ENCODE measurements at regions not wholly inside any gene's neighbourhood (a gene's known extent, or its start where the extent isn't known, plus 50 kb on each side); places are given as distances from the start of the nearest gene placed in this dataset.

DNA sequence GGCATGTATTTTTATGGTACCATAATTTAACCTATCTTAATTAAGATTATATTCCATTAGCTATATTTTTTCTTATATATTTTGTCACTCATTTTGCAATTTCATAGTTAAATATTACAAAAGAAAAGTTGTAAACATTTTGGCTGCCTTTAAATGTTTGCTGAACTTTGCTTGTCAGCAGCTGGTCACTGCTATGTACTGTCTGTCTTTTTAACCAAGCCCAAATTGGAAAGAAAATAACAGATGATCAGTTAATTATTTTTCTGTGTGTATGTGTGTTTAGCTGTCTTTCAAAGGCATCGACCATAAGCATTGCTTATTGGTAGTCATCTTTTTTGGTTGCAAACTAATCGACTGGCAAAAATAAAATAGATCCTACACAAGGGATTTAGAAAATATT, 54.4 kb upstream of the SMAD1 start:
- TF ChIP-seq, protein P1, sequence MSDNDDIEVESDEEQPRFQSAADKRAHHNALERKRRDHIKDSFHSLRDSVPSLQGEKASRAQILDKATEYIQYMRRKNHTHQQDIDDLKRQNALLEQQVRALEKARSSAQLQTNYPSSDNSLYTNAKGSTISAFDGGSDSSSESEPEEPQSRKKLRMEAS (IDR thresholded peaks at IDR 0.05; ENCODE audit: insufficient read depth, insufficient read length) = no peak
- Histone ChIP-seq H3K27ac (ENCODE audit: insufficient read depth, low read depth, low read length) (no peak overlapping the region), H3K9ac (replicated peaks; ENCODE audit: extremely low read depth, insufficient read depth, low read length) (no peak overlapping the region), H3K4me2 (ENCODE audit: insufficient read depth, low read length) (no peak overlapping the region), H3K36me3 (ENCODE audit: control insufficient read depth in 2 of 2, extremely low read depth in 1 of 2, insufficient read depth in 2 of 2, low read length in 2 of 2) (no peaks in the 10 kb centered on the region), H2AFZ (ENCODE audit: low read depth, low read length) (no peak overlapping the region), H3K79me2 (ENCODE audit: control insufficient read depth, insufficient read depth, low read length) (no peaks in the 10 kb centered on the region), H3K27me3 (ENCODE audit: control insufficient read depth in 2 of 2, insufficient read depth in 2 of 2, low read length in 2 of 2) (no peaks in the 10 kb centered on the region), H3K9me3 (replicated peaks; ENCODE audit: control insufficient read depth, insufficient read depth, low read length) (no peaks in the 10 kb centered on the region), H3K9me1 (replicated peaks; ENCODE audit: control insufficient read depth, extremely low read depth, insufficient read depth, low read length) (no peaks in the 10 kb centered on the region), H3K4me1 (ENCODE audit: control insufficient read depth, extremely low read depth, insufficient read depth, low read length) (no peaks in the 10 kb centered on the region), H4K20me1 (replicated peaks; ENCODE audit: control insufficient read depth, extremely low read depth, insufficient read depth, low read length) (no peaks in the 10 kb centered on the region), H3K4me3 (replicated peaks in 1 of 3; ENCODE audit: insufficient read depth in 1 of 3, low read depth in 1 of 3, low read length in 3 of 3) (no peak overlapping the region)
- no peak for DNase-seq (ENCODE audit: low read depth, low spot score)
- CTCF ChIA-PET = interaction anchor here (1.3 to 2.2 kb wide), 2 partner anchors 26 to 182 kb away, joined by 3 to 6 read pairs; no protein-coding TSS in a partner anchor
- no peak for FAIRE-seq
- intact Hi-C loops (cut with micrococcal nuclease) (no loop called here), dilution Hi-C loops (cut with MboI; ENCODE audit: extremely low pct_ligation_motif_present, low sequenced_read_pairs) (no loop called here)
- POLR2A ChIA-PET = no interaction called here
- BruUV-seq (replicated peaks) = no TSS peak

DNA sequence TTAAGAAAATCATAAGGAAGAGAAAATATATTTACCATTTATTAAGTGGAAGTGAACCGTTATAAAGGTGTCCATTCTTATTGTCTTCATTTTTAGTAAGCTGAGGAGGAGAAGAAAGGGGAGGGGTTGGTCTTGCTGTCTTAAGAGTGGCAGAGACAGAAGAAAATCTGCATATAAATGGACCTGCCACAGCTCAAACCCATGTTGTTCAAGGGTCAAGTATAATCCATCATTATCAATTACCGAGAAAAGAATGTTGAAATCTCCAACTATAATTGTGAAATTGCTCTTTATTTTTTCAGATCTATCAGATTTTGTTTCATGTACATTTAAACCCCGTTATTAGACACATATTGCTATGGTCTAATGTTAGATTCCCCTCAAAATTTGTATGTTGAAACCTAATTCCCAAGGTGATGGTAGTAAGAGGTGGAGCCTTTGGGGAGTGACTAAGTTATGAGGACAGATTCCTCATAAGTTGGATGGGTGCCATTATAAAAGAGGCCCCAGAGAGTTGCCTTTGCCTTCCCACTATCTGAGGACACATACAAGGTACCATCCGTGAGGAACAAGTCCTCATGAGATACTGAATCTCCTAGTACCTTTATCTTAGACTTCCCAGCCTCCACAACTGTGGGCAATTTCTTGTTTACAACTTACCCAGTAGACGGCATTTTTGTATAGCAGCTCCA, 58.5 kb upstream of the SMAD1 start:
- Histone ChIP-seq H3K4me2 (ENCODE audit: insufficient read depth, low read length) (no peak overlapping the region), H3K27me3 (ENCODE audit: control insufficient read depth in 2 of 2, insufficient read depth in 2 of 2, low read length in 2 of 2) (no peaks in the 10 kb centered on the region), H3K9me1 (replicated peaks; ENCODE audit: control insufficient read depth, extremely low read depth, insufficient read depth, low read length) (no peaks in the 10 kb centered on the region), H3K36me3 (ENCODE audit: control insufficient read depth in 2 of 2, extremely low read depth in 1 of 2, insufficient read depth in 2 of 2, low read length in 2 of 2) (no peaks in the 10 kb centered on the region), H3K9me3 (replicated peaks; ENCODE audit: control insufficient read depth, insufficient read depth, low read length) (no peaks in the 10 kb centered on the region), H3K4me3 (replicated peaks in 1 of 3; ENCODE audit: insufficient read depth in 1 of 3, low read depth in 1 of 3, low read length in 3 of 3) (no peak overlapping the region), H3K4me1 (ENCODE audit: control insufficient read depth, extremely low read depth, insufficient read depth, low read length) (no peaks in the 10 kb centered on the region), H3K79me2 (ENCODE audit: control insufficient read depth, insufficient read depth, low read length) (no peaks in the 10 kb centered on the region), H2AFZ (ENCODE audit: low read depth, low read length) (no peak overlapping the region), H3K9ac (replicated peaks; ENCODE audit: extremely low read depth, insufficient read depth, low read length) (no peak overlapping the region), H4K20me1 (replicated peaks; ENCODE audit: control insufficient read depth, extremely low read depth, insufficient read depth, low read length) (no peaks in the 10 kb centered on the region), H3K27ac (ENCODE audit: insufficient read depth, low read depth, low read length) (no peak overlapping the region)
- DNase-seq (ENCODE audit: low read depth, low spot score) (no peak), FAIRE-seq (no peak)
- TF ChIP-seq JUN (IDR thresholded peaks at IDR 0.05; ENCODE audit: borderline replicate concordance, insufficient read depth, insufficient read length, low read depth) (no peak), POLR2A (IDR thresholded peaks at IDR 0.05; ENCODE audit: low read depth, low read length) (no peak), EZH2 (IDR thresholded peaks at IDR 0.05; ENCODE audit: borderline replicate concordance, low read depth, low read length, severe bottlenecking) (no peak), GATA2 (IDR thresholded peaks at IDR 0.05; ENCODE audit: insufficient read depth, insufficient read length, low read depth, low read length) (no peak), POLR2AphosphoS5 (IDR thresholded peaks at IDR 0.05; ENCODE audit: insufficient read depth, low read depth, low read length) (no peak), MYC (IDR thresholded peaks at IDR 0.05; ENCODE audit: low read depth, low read length) (no peak), FOS (IDR thresholded peaks at IDR 0.05; ENCODE audit: borderline replicate concordance, insufficient read depth, low read length) (no peak)
- TF ChIP-seq, protein P1 (IDR thresholded peaks at IDR 0.05; ENCODE audit: insufficient read depth, insufficient read length) = no peak
- TF ChIP-seq, protein P2, sequence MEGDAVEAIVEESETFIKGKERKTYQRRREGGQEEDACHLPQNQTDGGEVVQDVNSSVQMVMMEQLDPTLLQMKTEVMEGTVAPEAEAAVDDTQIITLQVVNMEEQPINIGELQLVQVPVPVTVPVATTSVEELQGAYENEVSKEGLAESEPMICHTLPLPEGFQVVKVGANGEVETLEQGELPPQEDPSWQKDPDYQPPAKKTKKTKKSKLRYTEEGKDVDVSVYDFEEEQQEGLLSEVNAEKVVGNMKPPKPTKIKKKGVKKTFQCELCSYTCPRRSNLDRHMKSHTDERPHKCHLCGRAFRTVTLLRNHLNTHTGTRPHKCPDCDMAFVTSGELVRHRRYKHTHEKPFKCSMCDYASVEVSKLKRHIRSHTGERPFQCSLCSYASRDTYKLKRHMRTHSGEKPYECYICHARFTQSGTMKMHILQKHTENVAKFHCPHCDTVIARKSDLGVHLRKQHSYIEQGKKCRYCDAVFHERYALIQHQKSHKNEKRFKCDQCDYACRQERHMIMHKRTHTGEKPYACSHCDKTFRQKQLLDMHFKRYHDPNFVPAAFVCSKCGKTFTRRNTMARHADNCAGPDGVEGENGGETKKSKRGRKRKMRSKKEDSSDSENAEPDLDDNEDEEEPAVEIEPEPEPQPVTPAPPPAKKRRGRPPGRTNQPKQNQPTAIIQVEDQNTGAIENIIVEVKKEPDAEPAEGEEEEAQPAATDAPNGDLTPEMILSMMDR (IDR thresholded peaks at IDR 0.05; ENCODE audit: extremely low read depth in 1 of 2, insufficient read depth in 1 of 2, low read depth in 1 of 2, low read length in 2 of 2) = no peak
- ChIA-PET CTCF (no interaction called here), POLR2A (no interaction called here)
- no TSS peak for BruUV-seq (replicated peaks)
- dilution Hi-C loops (cut with MboI; ENCODE audit: extremely low pct_ligation_motif_present, low sequenced_read_pairs) = no loop called here
- intact Hi-C loops (cut with micrococcal nuclease) = no loop called here

Data from endothelial cell of umbilical vein (primary cell).